GM12878 (cell line): ENCODE measurements at regions not wholly inside any gene's neighbourhood (a gene's known extent, or its start where the extent isn't known, plus 50 kb on each side); places are given as distances from the start of the nearest gene placed in this dataset.

Source experiments
- ATAC-seq: fragments of 200-7000 bp; cut with Tn5 transposase; 3 replicates; pipeline ENCODE4 v1.9.1; 2020; ENCODE audit warnings: mild to moderate bottlenecking, moderate library complexity
- BruUV-seq: library from RNA; stranded (reverse); fragments of 400-500 nt; replicated peaks from 2 replicates; lab custom pipeline; 2021; lab: Mats Ljungman, UMichigan
- CTCF ChIA-PET: fragments of 300-600 bp; sonication (Branson Sonifier 250); formaldehyde crosslinking; extraction: SDS; loops from one replicate; lab custom pipeline; 2021; ENCODE audit warnings: inconsistent platforms; lab: Yijun Ruan, JAX
- POLR2A ChIA-PET: fragments of 350-600 bp; formaldehyde crosslinking; extraction: SDS; loops from one replicate; lab custom pipeline; 2021; ENCODE audit warnings: inconsistent platforms; lab: Charles Lee
- RAD21 ChIA-PET: fragments of 300-600 bp; sonication (Branson Sonifier 250); formaldehyde crosslinking; loops from one replicate; lab custom pipeline; 2023; ENCODE audit warnings: antibody characterized with exemption; ENCODE audit not compliant: unreplicated experiment; lab: Charles Lee
- SMC1A ChIA-PET: fragments of 300-600 bp; sonication (Branson Sonifier 250); formaldehyde crosslinking; loops from one replicate; lab custom pipeline; 2023; ENCODE audit not compliant: unreplicated experiment, uncharacterized antibody; lab: Charles Lee
- DNase-seq: peaks from one replicate; pipeline ENCODE4 v3.0.0-alpha.2; 2011; ENCODE audit warnings: low read depth, low spot score
- FAIRE-seq: peaks from 3 replicates; lab custom pipeline; 2011; peaks lifted over from hg19 to GRCh38; lab: Jason Lieb, UNC
- H2AFZ ChIP-seq: 2 replicates; pipeline ENCODE4 v1.6.0; 2011; ENCODE audit warnings: low read depth, low read length, control low read depth; ENCODE audit not compliant: control insufficient read depth
- H3K27ac ChIP-seq: 2 replicates; pipeline ENCODE4 v1.5.1; 2011; ENCODE audit warnings: control low read depth; ENCODE audit not compliant: control insufficient read depth, insufficient read depth
- H3K27me3 ChIP-seq, 2 experiments: replicated peaks in 1 of 2; 2 replicates each; pipeline versions ENCODE4 v1.6.0 to v1.6.1; 2011; ENCODE audit warnings: low read length in 1 of 2; ENCODE audit not compliant: control insufficient read depth in 2 of 2, insufficient read depth in 2 of 2
- H3K36me3 ChIP-seq, 2 experiments: 2 replicates each; pipeline ENCODE4 v1.5.1; 2011; ENCODE audit warnings: low read length in 1 of 2; ENCODE audit not compliant: control insufficient read depth in 2 of 2, insufficient read depth in 2 of 2
- H3K4me1 ChIP-seq: 2 replicates; pipeline ENCODE4 v1.6.1; 2011; ENCODE audit warnings: mild to moderate bottlenecking, low read length, moderate library complexity, mixed read lengths; ENCODE audit not compliant: control insufficient read depth, insufficient read depth
- H3K4me2 ChIP-seq: 2 replicates; pipeline ENCODE4 v1.6.0; 2011; ENCODE audit warnings: control low read depth; ENCODE audit not compliant: control insufficient read depth, insufficient read depth
- H3K4me3 ChIP-seq: fragments of 200-600 bp; sonication (generic); 2 replicates; pipeline ENCODE4 v1.5.1; 2016
- H3K79me2 ChIP-seq: 2 replicates; pipeline ENCODE4 v1.6.0; 2011; ENCODE audit warnings: low read length; ENCODE audit not compliant: control insufficient read depth, insufficient read depth
- H3K9ac ChIP-seq: 2 replicates; pipeline ENCODE4 v1.8.0; 2011; ENCODE audit warnings: low read length, control low read depth, mixed read lengths; ENCODE audit not compliant: control insufficient read depth, insufficient read depth
- H3K9me3 ChIP-seq: replicated peaks from 3 replicates; pipeline ENCODE4 v1.5.1; 2011; ENCODE audit warnings: mild to moderate bottlenecking, low read length; ENCODE audit not compliant: control insufficient read depth, insufficient read depth
- H4K20me1 ChIP-seq: 2 replicates; pipeline ENCODE4 v1.6.0; 2011; ENCODE audit not compliant: control insufficient read depth, insufficient read depth
- ATF3 ChIP-seq: IDR thresholded peaks from 2 replicates; pipeline ENCODE4 v1.6.1; 2011; ENCODE audit warnings: low read depth, mild to moderate bottlenecking, low read length, moderate library complexity, borderline replicate concordance; ENCODE audit errors: extremely low read depth
- DPF2 ChIP-seq: fragments of 450-650 bp; IDR thresholded peaks from 2 replicates; pipeline ENCODE4 v1.6.1; 2017; ENCODE audit warnings: mild to moderate bottlenecking
- E2F4 ChIP-seq: IDR thresholded peaks from 2 replicates; pipeline ENCODE4 v1.6.1; 2012; ENCODE audit warnings: low read depth, low read length, improper control_type of control experiment
- EED ChIP-seq: sonication (generic); IDR thresholded peaks from 2 replicates; pipeline ENCODE4 v1.6.1; 2016; ENCODE audit warnings: antibody characterized with exemption, low read depth
- FOXM1 ChIP-seq: IDR thresholded peaks from 2 replicates; pipeline ENCODE4 v1.6.1; 2012; ENCODE audit warnings: low read depth, mild to moderate bottlenecking, inconsistent platforms, low read length, moderate library complexity
- GATAD2B ChIP-seq: fragments of 450-650 bp; conservative IDR thresholded peaks from 2 replicates; pipeline ENCODE4 v1.6.1; 2017; ENCODE audit warnings: low read depth, mild to moderate bottlenecking, moderate library complexity
- MYB ChIP-seq: fragments of 150-350 bp; IDR thresholded peaks from 2 replicates; pipeline ENCODE4 v1.6.1; 2014; ENCODE audit warnings: mild to moderate bottlenecking, low read depth, low read length, borderline replicate concordance
- NR2C2 ChIP-seq: IDR thresholded peaks from 2 replicates; pipeline ENCODE4 v1.6.1; 2011; ENCODE audit warnings: borderline replicate concordance, low read depth; ENCODE audit not compliant: control insufficient read depth, insufficient read length
- RBBP5 ChIP-seq: fragments of 200-600 bp; sonication (generic); conservative IDR thresholded peaks from 2 replicates; pipeline ENCODE4 v1.6.1; 2016
- SIN3A ChIP-seq: IDR thresholded peaks from 2 replicates; pipeline ENCODE4 v1.6.1; 2012; ENCODE audit warnings: low read depth, low read length, improper control_type of control experiment
- SKIL ChIP-seq: fragments of 450-650 bp; IDR thresholded peaks from 2 replicates; pipeline ENCODE4 v1.6.1; 2017; ENCODE audit warnings: mild to moderate bottlenecking, low read depth, inconsistent platforms; ENCODE audit not compliant: poor library complexity, severe bottlenecking
- ZBED1 ChIP-seq: IDR thresholded peaks from 2 replicates; pipeline ENCODE4 v1.6.1; 2016; ENCODE audit warnings: borderline replicate concordance
- ZNF384 ChIP-seq: IDR thresholded peaks from 2 replicates; pipeline ENCODE4 v1.6.1; 2012; ENCODE audit warnings: low read depth, mild to moderate bottlenecking, low read length, improper control_type of control experiment, borderline replicate concordance
- ZNF622 ChIP-seq: fragments of 450-650 bp; IDR thresholded peaks from 2 replicates; pipeline ENCODE4 v1.6.1; 2017; ENCODE audit warnings: mild to moderate bottlenecking, inconsistent platforms
- WGBS: methylation state at CpG from one replicate; pipeline ENCODE4 v1.1.6; 2016; ENCODE audit warnings: low lambda C conversion rate; ENCODE audit not compliant: insufficient replicate concordance, insufficient coverage; ENCODE audit errors: missing lambda C conversion rate; 5-methylcytosine and 5-hydroxymethylcytosine counted together
- in situ Hi-C: fragments of 300-500 bp; cut with MboI; formaldehyde crosslinking; loops from 9 replicates; pipeline ENCODE4 v1.14.3; 2018; ENCODE audit warnings: mixed read lengths
- intact Hi-C: fragments of 100-400 bp; cut with micrococcal nuclease; formaldehyde crosslinking; loops from one replicate; pipeline ENCODE4 v1.14.2; 2022; ENCODE audit not compliant: unreplicated experiment

GRCh38 chr4:187069398-187069797 is 345.7 kb upstream of the FAT1 start:
- no peak for FAIRE-seq
- Histone ChIP-seq H3K9ac (no peak overlapping the region), H3K27ac (no peak overlapping the region), H2AFZ (no peak overlapping the region), H3K4me3 (no peak overlapping the region), H3K9me3 (no peaks in the 10 kb centered on the region; the same call in 2 of the 3 replicates), H4K20me1 (no peaks in the 10 kb centered on the region), H3K36me3 (no peaks in the 10 kb centered on the region), H3K4me2 (no peak overlapping the region), H3K4me1 (no peaks in the 10 kb centered on the region), H3K27me3 (no peaks in the 10 kb centered on the region), H3K79me2 (no peaks in the 10 kb centered on the region)
- intact Hi-C loops, result no loop called here
- no peak for ATAC-seq
- SMC1A ChIA-PET, result no interaction called here
- in situ Hi-C loops, result no loop called here
- POLR2A ChIA-PET, result no interaction called here
- CTCF ChIA-PET, result no interaction called here
- WGBS, result 16% methylated on average over 10 of the region's 10 CpGs
- TF ChIP-seq DPF2 (no peak), ATF3 (no peak)
- no TSS peak for BruUV-seq
- RAD21 ChIA-PET, result no interaction called here
- DNase-seq, result no peak

GRCh38 chr4:187070158-187070557 is 346.5 kb upstream of the FAT1 start:
- ChIA-PET CTCF (no interaction called here), RAD21 (no interaction called here), POLR2A (no interaction called here), SMC1A (no interaction called here)
- ATAC-seq, result no peak
- FAIRE-seq, result no peak
- no peak overlapping the region for H3K4me2 ChIP-seq
- H3K4me1 ChIP-seq, result no peaks in the 10 kb centered on the region
- TF ChIP-seq ZBED1, result no peak
- TF ChIP-seq FOXM1, result no peak
- TF ChIP-seq SIN3A, result no peak
- no peak for TF ChIP-seq EED
- no peak for TF ChIP-seq NR2C2
- TF ChIP-seq SKIL, result no peak
- TF ChIP-seq GATAD2B, result no peak
- no peak for TF ChIP-seq MYB
- TF ChIP-seq ZNF384, result no peak
- no peak for TF ChIP-seq RBBP5
- TF ChIP-seq ZNF622, result no peak
- no peak for TF ChIP-seq E2F4
- no peak overlapping the region for H2AFZ ChIP-seq
- no peak overlapping the region for H3K27ac ChIP-seq
- in situ Hi-C loops (no loop called here), intact Hi-C loops (no loop called here)
- H3K36me3 ChIP-seq, result no peaks in the 10 kb centered on the region
- H3K79me2 ChIP-seq, result no peaks in the 10 kb centered on the region
- no peaks in the 10 kb centered on the region for H4K20me1 ChIP-seq
- no peaks in the 10 kb centered on the region; the same call in 2 of the 3 replicates for H3K9me3 ChIP-seq
- H3K27me3 ChIP-seq, result no peaks in the 10 kb centered on the region
- no peak overlapping the region for H3K4me3 ChIP-seq
- WGBS, result 2% methylated on average over 3 of the region's 3 CpGs
- no TSS peak for BruUV-seq
- DNase-seq, result no peak
- no peak overlapping the region for H3K9ac ChIP-seq
